HepG2 (cell line): ENCODE measurements at regions not wholly inside any gene's neighbourhood (a gene's known extent, or its start where the extent isn't known, plus 50 kb on each side); places are given as distances from the start of the nearest gene placed in this dataset.

Source experiments
- ATAC-seq: fragments of 200-7000 bp; cut with Tn5 transposase; 3 replicates; pipeline ENCODE4 v1.9.1; 2020; ENCODE audit warnings: mild to moderate bottlenecking, moderate library complexity
- BruUV-seq: library from RNA; stranded (reverse); fragments of 400-500 nt; replicated peaks from 2 replicates; lab custom pipeline; 2021; lab: Mats Ljungman, UMichigan
- CTCF ChIA-PET: fragments of 300-600 bp; formaldehyde crosslinking; extraction: SDS; loops from one replicate; lab custom pipeline; 2021; ENCODE audit warnings: low total read pairs, inconsistent platforms, low intra/inter-chr PET ratio; lab: Yijun Ruan, JAX
- POLR2A ChIA-PET: fragments of 350-600 bp; sonication (Branson Sonifier 250); formaldehyde crosslinking; loops from one replicate; lab custom pipeline; 2020; ENCODE audit warnings: antibody characterized with exemption, inconsistent platforms; lab: Yijun Ruan, JAX
- DNase-seq: peaks from one replicate; pipeline ENCODE4 v3.0.0-alpha.2; 2015; ENCODE audit warnings: low spot score
- FAIRE-seq: peaks from 3 replicates; lab custom pipeline; 2011; peaks lifted over from hg19 to GRCh38; lab: Jason Lieb, UNC
- H2AFZ ChIP-seq: one replicate; pipeline ENCODE4 v1.6.1; 2011; ENCODE audit warnings: low read length, inconsistent platforms
- H3K27ac ChIP-seq: fragments of 300-600 bp; 3 replicates; pipeline ENCODE4 v1.8.0; 2011; ENCODE audit warnings: mixed run types, mild to moderate bottlenecking, mixed read lengths, low read length, inconsistent platforms; ENCODE audit not compliant: insufficient read depth; ENCODE audit errors: extremely low read length
- H3K27me3 ChIP-seq, 2 experiments: fragments of 200-600 bp in 1 of 2; 2 replicates in 1 of 2; 3 replicates in 1 of 2; pipeline versions ENCODE4 v1.6.0 to v1.8.0; 2011; ENCODE audit warnings: low read length in 2 of 2, mild to moderate bottlenecking in 2 of 2, moderate library complexity in 2 of 2, inconsistent platforms in 1 of 2; ENCODE audit not compliant: insufficient read depth in 2 of 2, control insufficient read depth in 1 of 2
- H3K36me3 ChIP-seq, 2 experiments: fragments of 200-600 bp in 1 of 2; replicated peaks in 1 of 2; 2 replicates in 1 of 2; 3 replicates in 1 of 2; pipeline versions ENCODE4 v1.5.1 to v1.8.0; 2011; ENCODE audit warnings: low read length in 2 of 2, inconsistent platforms in 1 of 2; ENCODE audit not compliant: insufficient read depth in 2 of 2, control insufficient read depth in 1 of 2
- H3K4me1 ChIP-seq: 2 replicates; pipeline ENCODE4 v1.5.1; 2012; ENCODE audit warnings: low read length, inconsistent platforms; ENCODE audit not compliant: insufficient read depth
- H3K4me2 ChIP-seq: 2 replicates; pipeline ENCODE4 v1.6.0; 2011; ENCODE audit warnings: low read depth, low read length, inconsistent platforms
- H3K4me3 ChIP-seq, 3 experiments: fragments of 200-600 bp in 1 of 3; sonication (generic), shearing (Covaris generic) in 1 of 3; replicated peaks in 1 of 3; 2 replicates each; pipeline ENCODE4 v1.5.1; 2011 to 2016; ENCODE audit warnings: low read length in 3 of 3, inconsistent platforms in 2 of 3, low read depth in 2 of 3, mild to moderate bottlenecking in 2 of 3, control low read depth in 1 of 3, mixed read lengths in 1 of 3; ENCODE audit not compliant: insufficient read depth in 1 of 3
- H3K79me2 ChIP-seq: one replicate; pipeline ENCODE4 v1.6.1; 2011; ENCODE audit warnings: low read length, inconsistent platforms; ENCODE audit not compliant: insufficient read depth
- H3K9ac ChIP-seq: 2 replicates; pipeline ENCODE4 v1.6.0; 2011; ENCODE audit warnings: mild to moderate bottlenecking, low read depth, low read length, inconsistent platforms; ENCODE audit not compliant: insufficient read depth
- H3K9me3 ChIP-seq: 2 replicates; pipeline ENCODE4 v1.5.1; 2012; ENCODE audit warnings: mild to moderate bottlenecking, low read length
- H4K20me1 ChIP-seq: 2 replicates; pipeline ENCODE4 v1.6.0; 2011; ENCODE audit warnings: inconsistent platforms, mild to moderate bottlenecking, low read length, moderate library complexity; ENCODE audit not compliant: insufficient read depth
- CCAR2 ChIP-seq: fragments of 200-400 bp; formaldehyde crosslinking; optimal IDR thresholded peaks from 2 replicates; pipeline ENCODE3; 2018; ENCODE audit warnings: low read depth, mild to moderate bottlenecking, low read length, moderate library complexity
- CREB1 ChIP-seq, 2 experiments: fragments of 450-650 bp in 1 of 2; IDR thresholded peaks; 2 replicates each; pipeline ENCODE4 v1.6.1; 2016 to 2017; ENCODE audit warnings: control low read depth in 1 of 2, mild to moderate bottlenecking in 1 of 2, missing compliant biosample characterization in 1 of 2, missing genetic modification characterization in 1 of 2
- GATAD1 ChIP-seq: IDR thresholded peaks from 2 replicates; pipeline ENCODE4 v1.6.1; 2016; ENCODE audit warnings: missing genetic modification reagents, missing compliant biosample characterization
- GLI4 ChIP-seq: sonication (generic); formaldehyde crosslinking; IDR thresholded peaks from 2 replicates; pipeline ENCODE4 v1.5.1; 2020; ENCODE audit warnings: missing genetic modification reagents, mild to moderate bottlenecking, moderate library complexity, borderline replicate concordance
- MED13 ChIP-seq: sonication (generic); formaldehyde crosslinking; IDR thresholded peaks from 2 replicates; pipeline ENCODE4 v1.5.0; 2020; ENCODE audit warnings: missing genetic modification reagents
- NFKB2 ChIP-seq: sonication (generic); formaldehyde crosslinking; IDR thresholded peaks from 2 replicates; pipeline ENCODE4 v1.4.0; 2020; ENCODE audit warnings: missing genetic modification reagents, borderline replicate concordance
- RFXAP ChIP-seq: sonication (generic); formaldehyde crosslinking; IDR thresholded peaks from 2 replicates; pipeline ENCODE4 v1.4.0; 2020; ENCODE audit warnings: missing genetic modification reagents, borderline replicate concordance
- SNAPC4 ChIP-seq: sonication (generic); formaldehyde crosslinking; IDR thresholded peaks from 2 replicates; pipeline ENCODE4 v1.4.0; 2020; ENCODE audit warnings: mild to moderate bottlenecking, missing genetic modification reagents
- ZBTB38 ChIP-seq: sonication (generic); formaldehyde crosslinking; IDR thresholded peaks from 2 replicates; pipeline ENCODE4 v1.5.1; 2020; ENCODE audit warnings: mild to moderate bottlenecking, missing genetic modification reagents
- ZFP37 ChIP-seq: sonication (generic); formaldehyde crosslinking; IDR thresholded peaks from 2 replicates; pipeline ENCODE4 v1.4.0; 2020; ENCODE audit warnings: missing genetic modification reagents, borderline replicate concordance
- ZNF350 ChIP-seq: sonication (generic); formaldehyde crosslinking; IDR thresholded peaks from 2 replicates; pipeline ENCODE4 v1.4.0; 2020; ENCODE audit warnings: mild to moderate bottlenecking, low read depth, missing genetic modification reagents, borderline replicate concordance
- ZNF510 ChIP-seq: sonication (generic); formaldehyde crosslinking; IDR thresholded peaks from 2 replicates; pipeline ENCODE4 v1.4.0; 2020; ENCODE audit warnings: low read depth, mild to moderate bottlenecking, missing genetic modification reagents
- ZNF816 ChIP-seq: sonication (generic); formaldehyde crosslinking; IDR thresholded peaks from 2 replicates; pipeline ENCODE4 v1.8.0; 2022; ENCODE audit warnings: missing genetic modification reagents, mild to moderate bottlenecking, borderline replicate concordance
- WGBS: methylation state at CpG from one replicate; pipeline ENCODE4 v1.1.6; 2017; ENCODE audit warnings: low lambda C conversion rate; 5-methylcytosine and 5-hydroxymethylcytosine counted together
- in situ Hi-C: cut with HindIII; loops from 2 replicates; pipeline ENCODE4 v1.10.0; 2017; ENCODE audit warnings: low pct_unique_long_range_greater_than_20kb; ENCODE audit not compliant: extremely low pct_ligation_motif_present
- intact Hi-C: fragments of 100-400 bp; cut with micrococcal nuclease; formaldehyde crosslinking; loops from one replicate; pipeline ENCODE4 v1.10.0; 2022; ENCODE audit not compliant: unreplicated experiment

GRCh38 chr3:159795042-159795441 lies 193.6 kb upstream of the IL12A start (continued):
- TF ChIP-seq GLI4: no peak
- TF ChIP-seq NFKB2 (CRISPR knock-in tag): no peak
- no peak for TF ChIP-seq ZNF510 (CRISPR knock-in tag)
- TF ChIP-seq ZFP37 (CRISPR knock-in tag): no peak
- TF ChIP-seq CCAR2: no peak
- TF ChIP-seq ZNF816: no peak
- no peak for TF ChIP-seq CREB1 (IDR thresholded peaks at IDR 0.05)
- no peak for TF ChIP-seq CREB1 (CRISPR knock-in tag; IDR thresholded peaks at IDR 0.05)
- TF ChIP-seq SNAPC4 (CRISPR knock-in tag): no peak
- TF ChIP-seq, all 625 proteins: peak for 0

GRCh38 chr3:159795681-159796175 lies 192.9 kb upstream of the IL12A start:
- POLR2A ChIA-PET: no interaction called here
- no TSS peak for BruUV-seq
- H3K4me1 ChIP-seq: peaks cover 36% of the 10 kb centered on the region
- no peak overlapping the region for H3K4me2 ChIP-seq
- CTCF ChIA-PET: no interaction called here
- FAIRE-seq (no peak), DNase-seq (no peak), ATAC-seq (no peak)
- H4K20me1 ChIP-seq: no peaks in the 10 kb centered on the region
- H3K27ac ChIP-seq: no peak overlapping the region
- H3K9ac ChIP-seq: no peak overlapping the region
- TF ChIP-seq MED13 (CRISPR knock-in tag): no peak
- no peak for TF ChIP-seq GATAD1 (CRISPR knock-in tag)
- TF ChIP-seq ZNF350: no peak
- TF ChIP-seq RFXAP (CRISPR knock-in tag): no peak
- no peak for TF ChIP-seq ZBTB38 (CRISPR knock-in tag)
- no peaks in the 10 kb centered on the region for H3K27me3 ChIP-seq
- intact Hi-C loops: no loop called here
- WGBS: 51% methylated on average over 2 of the region's 2 CpGs
- no peaks in the 10 kb centered on the region for H3K36me3 ChIP-seq
- no peak overlapping the region for H2AFZ ChIP-seq
- H3K79me2 ChIP-seq: no peaks in the 10 kb centered on the region
- no peak overlapping the region for H3K4me3 ChIP-seq
- in situ Hi-C loops: no loop called here
- H3K9me3 ChIP-seq: no peaks in the 10 kb centered on the region
